ENCODE measurements at regions not wholly inside any gene's neighbourhood (a gene's known extent, or its start where the extent isn't known, plus 50 kb on each side); places are given as distances from the start of the nearest gene placed in this dataset.
A peak's percentile ranks its signal among the peaks of the same experiment; 100 is the strongest.

DNA sequence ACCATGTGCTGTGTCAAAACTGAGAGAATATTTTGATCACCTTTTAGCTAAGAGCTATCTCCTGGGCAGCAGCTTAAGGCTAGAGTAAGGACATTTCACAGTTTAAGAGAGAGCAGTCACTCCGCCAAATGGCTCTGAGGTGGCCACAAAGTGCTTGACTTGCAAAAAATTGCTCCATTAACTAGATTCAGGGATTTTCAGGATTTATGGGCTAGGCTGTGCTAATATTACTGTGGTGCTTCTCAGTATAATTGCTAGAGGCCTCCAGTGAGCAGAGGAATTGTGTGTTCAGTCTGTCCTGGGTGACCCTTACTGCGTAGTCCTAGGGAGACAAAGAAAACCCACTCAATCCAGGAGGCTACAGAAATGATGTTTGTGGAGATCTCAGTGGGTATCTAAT, 65.2 kb downstream of the PALM2AKAP2 start:
- intact Hi-C loops (cut with micrococcal nuclease; ENCODE audit: unreplicated experiment): no loop called here
- H3K9ac ChIP-seq (ENCODE audit: insufficient read depth, low read depth, low read length): no peak overlapping the region
- H2AFZ ChIP-seq (ENCODE audit: low read length): no peak overlapping the region
- H3K4me1 ChIP-seq (ENCODE audit: insufficient read depth, low read length): no peaks in the 10 kb centered on the region
- no peaks in the 10 kb centered on the region for H3K9me3 ChIP-seq (ENCODE audit: low read length)
- ATAC-seq: no peak
- H3K79me2 ChIP-seq (ENCODE audit: insufficient read depth, low read length): no peaks in the 10 kb centered on the region
- no peaks in the 10 kb centered on the region for H3K27me3 ChIP-seq (ENCODE audit: control insufficient read depth in 1 of 2, insufficient read depth in 2 of 2, low read length in 2 of 2)
- TF ChIP-seq ZNF343 (CRISPR knock-in tag; IDR thresholded peaks at IDR 0.05) (no peak), YY1 (IDR thresholded peaks at IDR 0.05; ENCODE audit: insufficient read depth, insufficient replicate concordance, low read depth, low read length) (no peak), AGO1 (IDR thresholded peaks at IDR 0.05; ENCODE audit: low read depth, low read length, poor library complexity, severe bottlenecking) (no peak), ZNF619 (CRISPR knock-in tag; IDR thresholded peaks at IDR 0.05) (no peak), ARHGAP35 (CRISPR knock-in tag; IDR thresholded peaks at IDR 0.05; ENCODE audit: borderline replicate concordance) (no peak), MAFK (conservative IDR thresholded peaks at IDR 0.05 in 1 of 2, IDR thresholded peaks at IDR 0.05 in 1 of 2; ENCODE audit: low read length in 2 of 2) (peak; percentile 56 to 71), PITX1 (CRISPR knock-in tag; IDR thresholded peaks at IDR 0.05) (no peak), SOX13 (IDR thresholded peaks at IDR 0.05) (no peak), SOX13 (CRISPR knock-in tag; conservative IDR thresholded peaks at IDR 0.05 in 1 of 2, IDR thresholded peaks at IDR 0.05 in 1 of 2) (no peak), MAFF (IDR thresholded peaks at IDR 0.05; ENCODE audit: low read depth, low read length) (peak; percentile 35; the same call in 1 of the 2 replicates)
- TF ChIP-seq, protein P1, sequence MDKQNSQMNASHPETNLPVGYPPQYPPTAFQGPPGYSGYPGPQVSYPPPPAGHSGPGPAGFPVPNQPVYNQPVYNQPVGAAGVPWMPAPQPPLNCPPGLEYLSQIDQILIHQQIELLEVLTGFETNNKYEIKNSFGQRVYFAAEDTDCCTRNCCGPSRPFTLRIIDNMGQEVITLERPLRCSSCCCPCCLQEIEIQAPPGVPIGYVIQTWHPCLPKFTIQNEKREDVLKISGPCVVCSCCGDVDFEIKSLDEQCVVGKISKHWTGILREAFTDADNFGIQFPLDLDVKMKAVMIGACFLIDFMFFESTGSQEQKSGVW (CRISPR knock-in tag; IDR thresholded peaks at IDR 0.05; ENCODE audit: borderline replicate concordance): no peak
- TF ChIP-seq, protein P2, sequence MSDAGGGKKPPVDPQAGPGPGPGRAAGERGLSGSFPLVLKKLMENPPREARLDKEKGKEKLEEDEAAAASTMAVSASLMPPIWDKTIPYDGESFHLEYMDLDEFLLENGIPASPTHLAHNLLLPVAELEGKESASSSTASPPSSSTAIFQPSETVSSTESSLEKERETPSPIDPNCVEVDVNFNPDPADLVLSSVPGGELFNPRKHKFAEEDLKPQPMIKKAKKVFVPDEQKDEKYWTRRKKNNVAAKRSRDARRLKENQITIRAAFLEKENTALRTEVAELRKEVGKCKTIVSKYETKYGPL (CRISPR knock-in tag; IDR thresholded peaks at IDR 0.05): no peak
- H3K36me3 ChIP-seq (replicated peaks in 1 of 2; ENCODE audit: control insufficient read depth in 1 of 2, insufficient read depth in 2 of 2, low read length in 2 of 2): no peaks in the 10 kb centered on the region
- in situ Hi-C loops (cut with HindIII; ENCODE audit: extremely low pct_ligation_motif_present, low pct_unique_long_range_greater_than_20kb): no loop called here
- no peak for FAIRE-seq
- no peak overlapping the region for H3K4me3 ChIP-seq (replicated peaks in 1 of 3; ENCODE audit: insufficient read depth in 1 of 3, low read depth in 2 of 3, low read length in 3 of 3)
- 59% methylated on average over 2 of the region's 2 CpGs for WGBS (ENCODE audit: low lambda C conversion rate)
- H3K4me2 ChIP-seq (ENCODE audit: low read depth, low read length): no peak overlapping the region
- H3K27ac ChIP-seq (ENCODE audit: extremely low read length, insufficient read depth, low read length): no peak overlapping the region
- DNase-seq (ENCODE audit: low spot score): no peak
- CTCF ChIA-PET (ENCODE audit: low intra/inter-chr PET ratio, low total read pairs): no interaction called here
- BruUV-seq (replicated peaks): no TSS peak
- no peaks in the 10 kb centered on the region for H4K20me1 ChIP-seq (ENCODE audit: insufficient read depth, low read length)
- POLR2A ChIA-PET: no interaction called here
